ENCODE measurements at regions not wholly inside any gene's neighbourhood (a gene's known extent, or its start where the extent isn't known, plus 50 kb on each side); places are given as distances from the start of the nearest gene placed in this dataset.

GRCh38 chr4:52290466-52290865 is 239.4 kb downstream of the SPATA18 start:
- Histone ChIP-seq H3K36me3 (no peaks in the 10 kb centered on the region), H3K27ac (no peak overlapping the region), H3K27me3 (no peaks in the 10 kb centered on the region), H3K9me3 (no peaks in the 10 kb centered on the region), H3K4me1 (no peaks in the 10 kb centered on the region), H3K4me3 (no peak overlapping the region)
- WGBS, 2 donors (ENCODE audit: low coverage in 1 of 2), result 36 to 39% methylated on average over 3 to 4 of the region's 4 CpGs
- TF ChIP-seq EP300 (IDR thresholded peaks at IDR 0.05) (no peak), POLR2A (IDR thresholded peaks at IDR 0.05) (no peak), CTCF (IDR thresholded peaks at IDR 0.05) (no peak), POLR2AphosphoS5 (IDR thresholded peaks at IDR 0.05) (no peak)
- ATAC-seq, result no peak

GRCh38 chr4:52292245-52292644 is 241.1 kb downstream of the SPATA18 start:
- Histone ChIP-seq H3K36me3 (no peaks in the 10 kb centered on the region), H3K27me3 (no peaks in the 10 kb centered on the region), H3K4me1 (no peaks in the 10 kb centered on the region), H3K9me3 (no peaks in the 10 kb centered on the region), H3K4me3 (no peak overlapping the region), H3K27ac (no peak overlapping the region)
- no peak for ATAC-seq
- TF ChIP-seq EP300 (IDR thresholded peaks at IDR 0.05), result no peak
- no peak for TF ChIP-seq CTCF (IDR thresholded peaks at IDR 0.05)
- TF ChIP-seq POLR2AphosphoS5 (IDR thresholded peaks at IDR 0.05), result no peak
- TF ChIP-seq POLR2A (IDR thresholded peaks at IDR 0.05), result no peak

- Histone ChIP-seq H3K9me3 (no peaks in the 10 kb centered on the region), H3K27me3 (no peaks in the 10 kb centered on the region), H3K27ac (no peak overlapping the region), H3K36me3 (no peaks in the 10 kb centered on the region), H3K4me1 (no peaks in the 10 kb centered on the region), H3K4me3 (no peak overlapping the region)
- 88% methylated on average over 2 of the region's 2 CpGs; no CpG with 5 or more reads in 1 of the 2 donors for WGBS, 2 donors (ENCODE audit: low coverage in 1 of 2)
- ATAC-seq, result no peak
- TF ChIP-seq EP300 (IDR thresholded peaks at IDR 0.05) (no peak), CTCF (IDR thresholded peaks at IDR 0.05) (no peak), POLR2A (IDR thresholded peaks at IDR 0.05) (no peak), POLR2AphosphoS5 (IDR thresholded peaks at IDR 0.05) (no peak)
These were observed 245.2 kb downstream of the SPATA18 start for GRCh38 chr4:52296341-52296740.

GRCh38 chr4:52298444-52298843 is 247.3 kb downstream of the SPATA18 start:
- no peak for ATAC-seq
- Histone ChIP-seq H3K27ac (no peak overlapping the region), H3K4me1 (no peaks in the 10 kb centered on the region), H3K4me3 (no peak overlapping the region), H3K27me3 (no peaks in the 10 kb centered on the region), H3K36me3 (no peaks in the 10 kb centered on the region), H3K9me3 (no peaks in the 10 kb centered on the region)
- WGBS, 2 donors (ENCODE audit: low coverage in 1 of 2), result 0% methylated on average over 1 of the region's 1 CpG; no CpG with 5 or more reads in 1 of the 2 donors
- TF ChIP-seq CTCF (IDR thresholded peaks at IDR 0.05) (no peak), POLR2AphosphoS5 (IDR thresholded peaks at IDR 0.05) (no peak), EP300 (IDR thresholded peaks at IDR 0.05) (no peak), POLR2A (IDR thresholded peaks at IDR 0.05) (no peak)

GRCh38 chr4:52299120-52299519 is 248.0 kb downstream of the SPATA18 start:
- 62 to 79% methylated on average over 7 of the region's 7 CpGs for WGBS, 2 donors (ENCODE audit: low coverage in 1 of 2)
- no peak for TF ChIP-seq CTCF (IDR thresholded peaks at IDR 0.05)
- no peak for TF ChIP-seq POLR2A (IDR thresholded peaks at IDR 0.05)
- TF ChIP-seq EP300 (IDR thresholded peaks at IDR 0.05), result no peak
- TF ChIP-seq POLR2AphosphoS5 (IDR thresholded peaks at IDR 0.05), result no peak
- H3K4me1 ChIP-seq, result no peaks in the 10 kb centered on the region
- no peak overlapping the region for H3K27ac ChIP-seq
- no peaks in the 10 kb centered on the region for H3K9me3 ChIP-seq
- H3K27me3 ChIP-seq, result no peaks in the 10 kb centered on the region
- no peaks in the 10 kb centered on the region for H3K36me3 ChIP-seq
- no peak overlapping the region for H3K4me3 ChIP-seq
- no peak for ATAC-seq
